Stimulated activated CD8-positive, alpha-beta memory T cell treated with anti-CD3 and anti-CD28 coated beads, Interleukin-12 subunit alpha, Interleukin-12 subunit beta, amount 100 ng/mL, for 24 hours (primary cell): ENCODE measurements at regions not wholly inside any gene's neighbourhood (a gene's known extent, or its start where the extent isn't known, plus 50 kb on each side); places are given as distances from the start of the nearest gene placed in this dataset.

ENCODE experiments used
- DNase-seq: peaks from one replicate; pipeline ENCODE4 v3.0.0-alpha.2; 2020; ENCODE audit errors: extremely low read depth

- no peak for DNase-seq
Observed at GRCh38 chr6:15876406-15876805, 213.6 kb upstream of the DTNBP1 start.

GRCh38 chr6:15875797-15876196 lies 213.0 kb upstream of the DTNBP1 start:
- DNase-seq = no peak

- no peak for DNase-seq
Observed at GRCh38 chr6:15874821-15875220, 212.0 kb upstream of the DTNBP1 start.

DNA sequence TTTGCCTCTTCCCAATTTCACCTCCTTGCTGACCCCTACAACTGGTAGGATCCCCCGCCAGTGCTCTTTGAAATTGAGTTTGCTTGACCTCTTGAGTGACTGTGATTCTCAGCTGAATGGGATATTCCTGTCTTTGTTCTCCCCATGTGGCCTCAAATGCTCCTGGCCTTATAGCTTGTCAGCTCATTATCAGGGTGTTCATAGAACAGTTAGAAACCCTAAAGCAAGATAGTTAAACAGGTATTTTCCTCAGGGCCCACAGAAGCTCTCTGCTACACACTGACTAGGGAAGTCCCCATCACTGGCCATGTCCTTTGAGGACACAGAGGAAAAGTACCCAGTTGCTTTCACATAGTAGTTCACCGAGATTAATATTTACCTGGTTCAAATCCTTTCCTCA lies 211.5 kb upstream of the DTNBP1 start:
- DNase-seq = no peak

- DNase-seq = no peak
Observed at GRCh38 chr6:15872241-15873103, 209.6 kb upstream of the DTNBP1 start.

GRCh38 chr6:15871276-15871675 lies 208.4 kb upstream of the DTNBP1 start:
- DNase-seq = no peak

- no peak for DNase-seq
Observed at GRCh38 chr6:15870333-15871043, 207.7 kb upstream of the DTNBP1 start.

GRCh38 chr6:15864708-15865062 lies 201.9 kb upstream of the DTNBP1 start:
- no peak for DNase-seq

GRCh38 chr6:15864038-15864707 lies 201.3 kb upstream of the DTNBP1 start:
- no peak for DNase-seq

DNA sequence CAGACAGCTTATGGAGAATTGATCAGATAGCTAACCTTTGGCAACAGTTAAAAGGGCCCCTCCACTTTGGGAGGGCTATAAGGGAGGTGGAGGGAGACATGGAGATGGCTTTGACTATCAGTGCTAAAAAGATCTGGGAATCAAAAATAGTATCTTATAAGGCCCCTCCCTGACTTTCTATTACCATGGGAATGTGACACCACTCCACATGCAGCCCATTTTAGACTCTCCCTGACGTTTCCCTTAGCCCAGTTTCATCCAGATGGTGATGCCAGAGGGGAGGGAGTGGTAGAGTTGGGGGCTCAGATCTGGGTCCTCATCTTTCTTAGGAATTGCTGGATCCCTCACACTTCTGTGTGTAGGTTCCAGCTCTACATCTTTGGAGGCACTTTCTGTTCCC lies 200.0 kb upstream of the DTNBP1 start:
- no peak for DNase-seq

- DNase-seq = no peak
Observed at GRCh38 chr6:15861486-15861885, 198.7 kb upstream of the DTNBP1 start.

DNA sequence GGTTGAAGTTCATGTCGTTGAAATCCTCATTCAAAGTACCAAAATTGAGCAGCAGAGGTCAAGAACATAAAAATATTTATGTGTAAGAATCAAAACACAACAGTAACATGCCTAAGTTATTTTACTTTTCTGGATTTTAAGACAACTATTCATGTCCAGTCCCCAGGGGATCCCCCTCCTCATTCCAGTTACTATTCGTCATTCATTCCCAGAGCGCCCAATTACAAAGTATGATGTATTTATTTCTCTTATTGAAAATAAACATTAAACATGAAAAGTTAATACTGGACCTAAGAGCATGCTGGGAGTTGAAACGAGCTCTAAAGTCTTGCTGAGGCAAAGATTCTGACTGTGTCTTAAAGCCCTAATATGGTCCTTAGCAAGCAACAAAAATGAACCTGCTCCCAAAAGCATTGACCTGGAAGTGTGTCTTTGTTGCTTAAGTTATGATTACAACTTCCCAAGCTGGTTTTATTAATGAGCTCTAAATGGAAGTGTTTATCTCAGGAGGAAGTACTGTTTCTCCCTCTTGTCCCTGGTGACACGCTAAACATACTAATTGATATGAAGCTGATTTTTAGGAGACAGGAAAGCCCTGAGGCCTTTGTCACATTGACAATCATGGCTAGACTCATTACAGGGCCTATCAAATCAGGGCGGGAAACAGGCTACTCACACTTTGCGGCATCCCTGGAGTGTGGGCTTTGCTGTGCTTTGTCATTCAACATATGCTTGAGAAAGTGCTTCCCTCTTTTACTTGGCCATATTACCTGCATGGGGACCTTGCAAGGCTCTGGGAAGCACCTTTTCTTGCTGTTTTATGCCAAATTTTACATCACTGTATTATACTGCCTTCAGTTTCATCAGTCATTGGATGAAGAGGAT lies 192.2 kb upstream of the DTNBP1 start:
- no peak for DNase-seq

DNA sequence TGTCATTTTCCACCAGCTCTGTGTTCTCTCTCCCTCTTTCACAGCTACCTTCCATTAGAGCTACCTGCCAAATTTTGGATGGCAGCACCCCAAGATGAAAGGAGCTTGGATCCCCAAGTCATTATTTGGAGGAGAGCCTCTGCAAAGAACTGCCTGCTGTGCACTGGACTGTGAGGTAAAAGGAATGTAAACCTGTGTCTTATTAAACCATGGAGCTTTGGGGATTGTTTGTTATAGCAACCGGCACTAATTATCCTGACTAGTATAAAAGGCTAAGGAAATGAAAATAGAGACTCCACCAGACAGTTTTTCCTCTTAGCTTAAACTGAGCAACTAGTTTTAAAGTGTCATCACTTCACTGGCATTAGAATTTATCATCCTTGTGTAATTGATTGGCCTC lies 191.6 kb upstream of the DTNBP1 start:
- no peak for DNase-seq

- no peak for DNase-seq
Observed at GRCh38 chr6:15853259-15853658, 190.4 kb upstream of the DTNBP1 start.

DNA sequence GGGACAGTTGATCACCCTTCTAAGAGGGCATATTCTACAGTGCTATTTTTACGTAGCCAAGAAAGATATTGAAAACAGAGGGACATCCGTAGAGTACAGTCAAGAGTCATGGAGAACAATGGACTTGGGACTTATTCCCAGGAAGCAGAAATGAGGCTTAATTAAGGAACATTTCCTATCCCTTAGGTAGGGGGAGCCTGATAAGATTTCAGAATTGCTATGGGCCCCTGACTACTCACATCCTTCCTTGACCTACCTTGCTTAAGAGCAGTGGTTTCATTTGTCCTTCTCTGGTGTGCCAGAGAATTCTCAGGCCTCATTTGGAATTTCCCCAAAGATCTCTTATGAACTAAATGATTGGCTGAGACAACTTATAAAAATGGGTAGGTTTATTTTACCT lies 189.5 kb upstream of the DTNBP1 start:
- DNase-seq = no peak

- no peak for DNase-seq
Observed at GRCh38 chr6:15849395-15849794, 186.6 kb upstream of the DTNBP1 start.

GRCh38 chr6:15845492-15845891 lies 182.7 kb upstream of the DTNBP1 start:
- DNase-seq = no peak

- no peak for DNase-seq
Observed at GRCh38 chr6:15843764-15844163, 180.9 kb upstream of the DTNBP1 start.

DNA sequence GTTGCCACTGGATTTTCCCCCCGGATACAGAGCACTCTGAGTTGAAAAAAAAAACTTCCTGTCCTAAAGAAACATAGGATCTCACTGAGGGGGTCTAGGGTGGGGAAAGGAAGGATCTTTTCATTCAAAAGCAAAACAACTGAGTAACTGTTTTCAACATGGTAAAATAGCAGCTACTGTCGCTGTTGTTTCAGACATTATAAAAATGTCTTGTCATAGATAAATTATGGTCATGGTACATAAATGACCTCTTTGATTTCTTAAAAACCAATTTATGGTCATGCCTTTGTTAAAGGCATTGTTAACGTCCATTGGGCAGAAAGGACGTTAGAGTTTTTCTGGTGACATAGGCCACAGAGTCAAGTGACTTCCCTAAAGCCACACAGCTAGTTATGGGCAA lies 180.4 kb upstream of the DTNBP1 start:
- DNase-seq = no peak

DNA sequence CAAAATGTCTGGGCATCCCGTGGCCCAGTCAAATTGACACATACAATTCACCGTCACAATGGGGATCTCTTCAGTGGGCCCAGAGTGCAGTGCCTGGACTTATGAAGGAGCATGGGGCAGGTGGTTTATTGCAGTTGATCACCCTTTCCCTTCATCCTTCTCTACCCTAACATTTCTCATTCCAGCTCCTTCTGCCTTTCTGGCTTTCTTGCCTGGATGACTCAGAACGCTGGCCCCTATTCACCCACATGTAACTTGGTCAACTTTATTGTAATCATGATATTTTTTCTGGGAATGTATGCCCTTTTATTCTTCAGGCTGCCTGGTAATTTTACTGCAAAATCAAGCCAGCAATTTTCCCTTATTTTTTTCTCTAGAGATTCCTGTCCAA lies 179.9 kb upstream of the DTNBP1 start:
- DNase-seq = no peak

- DNase-seq = no peak
Observed at GRCh38 chr6:15841937-15842726, 179.3 kb upstream of the DTNBP1 start.
